GM12878 (cell line): ENCODE measurements at regions not wholly inside any gene's neighbourhood (a gene's known extent, or its start where the extent isn't known, plus 50 kb on each side); places are given as distances from the start of the nearest gene placed in this dataset.

Experiments
- ATAC-seq: fragments of 200-7000 bp; cut with Tn5 transposase; 3 replicates; pipeline ENCODE4 v1.9.1; 2020; ENCODE audit warnings: mild to moderate bottlenecking, moderate library complexity
- BruUV-seq: library from RNA; stranded (reverse); fragments of 400-500 nt; replicated peaks from 2 replicates; lab custom pipeline; 2021; lab: Mats Ljungman, UMichigan
- CTCF ChIA-PET: fragments of 300-600 bp; sonication (Branson Sonifier 250); formaldehyde crosslinking; extraction: SDS; loops from one replicate; lab custom pipeline; 2021; ENCODE audit warnings: inconsistent platforms; lab: Yijun Ruan, JAX
- POLR2A ChIA-PET: fragments of 350-600 bp; formaldehyde crosslinking; extraction: SDS; loops from one replicate; lab custom pipeline; 2021; ENCODE audit warnings: inconsistent platforms; lab: Charles Lee
- RAD21 ChIA-PET: fragments of 300-600 bp; sonication (Branson Sonifier 250); formaldehyde crosslinking; loops from one replicate; lab custom pipeline; 2023; ENCODE audit warnings: antibody characterized with exemption; ENCODE audit not compliant: unreplicated experiment; lab: Charles Lee
- SMC1A ChIA-PET: fragments of 300-600 bp; sonication (Branson Sonifier 250); formaldehyde crosslinking; loops from one replicate; lab custom pipeline; 2023; ENCODE audit not compliant: unreplicated experiment, uncharacterized antibody; lab: Charles Lee
- DNase-seq: peaks from one replicate; pipeline ENCODE4 v3.0.0-alpha.2; 2011; ENCODE audit warnings: low read depth, low spot score
- FAIRE-seq: peaks from 3 replicates; lab custom pipeline; 2011; peaks lifted over from hg19 to GRCh38; lab: Jason Lieb, UNC
- H2AFZ ChIP-seq: 2 replicates; pipeline ENCODE4 v1.6.0; 2011; ENCODE audit warnings: low read depth, low read length, control low read depth; ENCODE audit not compliant: control insufficient read depth
- H3K27ac ChIP-seq: 2 replicates; pipeline ENCODE4 v1.5.1; 2011; ENCODE audit warnings: control low read depth; ENCODE audit not compliant: control insufficient read depth, insufficient read depth
- H3K27me3 ChIP-seq, 2 experiments: replicated peaks in 1 of 2; 2 replicates each; pipeline versions ENCODE4 v1.6.0 to v1.6.1; 2011; ENCODE audit warnings: low read length in 1 of 2; ENCODE audit not compliant: control insufficient read depth in 2 of 2, insufficient read depth in 2 of 2
- H3K36me3 ChIP-seq, 2 experiments: 2 replicates each; pipeline ENCODE4 v1.5.1; 2011; ENCODE audit warnings: low read length in 1 of 2; ENCODE audit not compliant: control insufficient read depth in 2 of 2, insufficient read depth in 2 of 2
- H3K4me1 ChIP-seq: 2 replicates; pipeline ENCODE4 v1.6.1; 2011; ENCODE audit warnings: mild to moderate bottlenecking, low read length, moderate library complexity, mixed read lengths; ENCODE audit not compliant: control insufficient read depth, insufficient read depth
- H3K4me2 ChIP-seq: 2 replicates; pipeline ENCODE4 v1.6.0; 2011; ENCODE audit warnings: control low read depth; ENCODE audit not compliant: control insufficient read depth, insufficient read depth
- H3K4me3 ChIP-seq: fragments of 200-600 bp; sonication (generic); 2 replicates; pipeline ENCODE4 v1.5.1; 2016
- H3K79me2 ChIP-seq: 2 replicates; pipeline ENCODE4 v1.6.0; 2011; ENCODE audit warnings: low read length; ENCODE audit not compliant: control insufficient read depth, insufficient read depth
- H3K9ac ChIP-seq: 2 replicates; pipeline ENCODE4 v1.8.0; 2011; ENCODE audit warnings: low read length, control low read depth, mixed read lengths; ENCODE audit not compliant: control insufficient read depth, insufficient read depth
- H3K9me3 ChIP-seq: replicated peaks from 3 replicates; pipeline ENCODE4 v1.5.1; 2011; ENCODE audit warnings: mild to moderate bottlenecking, low read length; ENCODE audit not compliant: control insufficient read depth, insufficient read depth
- H4K20me1 ChIP-seq: 2 replicates; pipeline ENCODE4 v1.6.0; 2011; ENCODE audit not compliant: control insufficient read depth, insufficient read depth
- ATF2 ChIP-seq: IDR thresholded peaks from 2 replicates; pipeline ENCODE4 v1.6.1; 2012; ENCODE audit warnings: low read length, inconsistent platforms
- CBX3 ChIP-seq: fragments of 200-600 bp; sonication (generic); IDR thresholded peaks from 2 replicates; pipeline ENCODE4 v1.6.1; 2016; ENCODE audit warnings: low read depth, borderline replicate concordance
- IKZF2 ChIP-seq, 2 experiments: fragments of 450-650 bp; IDR thresholded peaks; 2 replicates each; pipeline ENCODE4 v1.6.1; 2017; ENCODE audit warnings: mild to moderate bottlenecking in 2 of 2, moderate library complexity in 2 of 2
- IRF3 ChIP-seq: fragments of 450-650 bp; IDR thresholded peaks from 2 replicates; pipeline ENCODE4 v1.6.1; 2014; ENCODE audit warnings: mild to moderate bottlenecking
- JUNB ChIP-seq: IDR thresholded peaks from 2 replicates; pipeline ENCODE4 v1.6.1; 2016; ENCODE audit warnings: antibody characterized with exemption, mild to moderate bottlenecking
- KDM1A ChIP-seq: fragments of 200-600 bp; sonication (generic); IDR thresholded peaks from 2 replicates; pipeline ENCODE4 v1.6.1; 2016; ENCODE audit warnings: borderline replicate concordance
- KLF5 ChIP-seq: fragments of 450-650 bp; IDR thresholded peaks from 2 replicates; pipeline ENCODE4 v1.6.1; 2014; ENCODE audit warnings: mild to moderate bottlenecking; ENCODE audit not compliant: partially characterized antibody
- MEF2B ChIP-seq: fragments of 450-650 bp; IDR thresholded peaks from 2 replicates; pipeline ENCODE4 v1.6.1; 2018; ENCODE audit warnings: mild to moderate bottlenecking, moderate library complexity; ENCODE audit not compliant: partially characterized antibody, poor library complexity, severe bottlenecking
- MLLT1 ChIP-seq: fragments of 450-650 bp; IDR thresholded peaks from 2 replicates; pipeline ENCODE4 v1.6.1; 2016; ENCODE audit warnings: mild to moderate bottlenecking
- MYB ChIP-seq: fragments of 150-350 bp; IDR thresholded peaks from 2 replicates; pipeline ENCODE4 v1.6.1; 2014; ENCODE audit warnings: mild to moderate bottlenecking, low read depth, low read length, borderline replicate concordance
- MYC ChIP-seq: IDR thresholded peaks from 2 replicates; pipeline ENCODE4 v1.6.1; 2011; ENCODE audit warnings: mild to moderate bottlenecking, low read length, moderate library complexity, inconsistent platforms; ENCODE audit not compliant: insufficient read depth, insufficient replicate concordance, insufficient read length, severe bottlenecking
- NRF1 ChIP-seq: conservative IDR thresholded peaks from 2 replicates; pipeline ENCODE4 v1.6.1; 2011; ENCODE audit warnings: mild to moderate bottlenecking, low read depth, low read length, improper control_type of control experiment
- RBBP5 ChIP-seq: fragments of 200-600 bp; sonication (generic); conservative IDR thresholded peaks from 2 replicates; pipeline ENCODE4 v1.6.1; 2016
- RFX5 ChIP-seq: IDR thresholded peaks from 2 replicates; pipeline ENCODE4 v1.6.1; 2011; ENCODE audit warnings: low read depth, low read length, improper control_type of control experiment
- STAT1 ChIP-seq: fragments of 450-650 bp; conservative IDR thresholded peaks from 2 replicates; pipeline ENCODE4 v1.6.1; 2014; ENCODE audit warnings: antibody characterized with exemption, mild to moderate bottlenecking
- SUPT20H ChIP-seq: IDR thresholded peaks from 2 replicates; pipeline ENCODE4 v1.6.1; 2011; ENCODE audit warnings: low read depth, mild to moderate bottlenecking, low read length, moderate library complexity, borderline replicate concordance; ENCODE audit not compliant: control insufficient read depth
- TCF7 ChIP-seq: IDR thresholded peaks from 2 replicates; pipeline ENCODE4 v1.6.1; 2014; ENCODE audit warnings: antibody characterized with exemption, borderline replicate concordance
- WRNIP1 ChIP-seq: IDR thresholded peaks from 2 replicates; pipeline ENCODE4 v1.6.1; 2011; ENCODE audit warnings: low read depth, low read length, improper control_type of control experiment, borderline replicate concordance
- ZNF384 ChIP-seq: IDR thresholded peaks from 2 replicates; pipeline ENCODE4 v1.6.1; 2012; ENCODE audit warnings: low read depth, mild to moderate bottlenecking, low read length, improper control_type of control experiment, borderline replicate concordance
- ZSCAN29 ChIP-seq: fragments of 450-650 bp; IDR thresholded peaks from 2 replicates; pipeline ENCODE4 v1.6.1; 2017; ENCODE audit warnings: mild to moderate bottlenecking, moderate library complexity
- WGBS: methylation state at CpG from one replicate; pipeline ENCODE4 v1.1.6; 2016; ENCODE audit warnings: low lambda C conversion rate; ENCODE audit not compliant: insufficient replicate concordance, insufficient coverage; ENCODE audit errors: missing lambda C conversion rate; 5-methylcytosine and 5-hydroxymethylcytosine counted together
- in situ Hi-C: fragments of 300-500 bp; cut with MboI; formaldehyde crosslinking; loops from 9 replicates; pipeline ENCODE4 v1.14.3; 2018; ENCODE audit warnings: mixed read lengths
- intact Hi-C: fragments of 100-400 bp; cut with micrococcal nuclease; formaldehyde crosslinking; loops from one replicate; pipeline ENCODE4 v1.14.2; 2022; ENCODE audit not compliant: unreplicated experiment

- in situ Hi-C loops: no loop called here
- 40% methylated on average over 27 of the region's 28 CpGs for WGBS
Measured at GRCh38 chr7:1298051-1298930, 65.6 kb downstream of the UNCX start.

More at GRCh38 chr7:1298051-1298930, 65.6 kb downstream of the UNCX start:
- FAIRE-seq: no peak
- no peaks in the 10 kb centered on the region for H3K36me3 ChIP-seq
- no peaks in the 10 kb centered on the region for H4K20me1 ChIP-seq
- RAD21 ChIA-PET: no interaction called here
- SMC1A ChIA-PET: no interaction called here
- H3K4me3 ChIP-seq: no peak overlapping the region
- H3K79me2 ChIP-seq: no peaks in the 10 kb centered on the region
- POLR2A ChIA-PET: interaction anchor here (0.6 kb wide), 1 partner anchor 83 kb away, joined by 6 read pairs; no protein-coding TSS in a partner anchor
- H3K9ac ChIP-seq: no peak overlapping the region
- H3K27ac ChIP-seq: no peak overlapping the region
- H3K9me3 ChIP-seq: no peaks in the 10 kb centered on the region
- TF ChIP-seq KLF5 (no peak), ZSCAN29 (no peak), IRF3 (no peak), STAT1 (no peak), KDM1A (no peak), RBBP5 (no peak), MEF2B (no peak), IKZF2 (IDR thresholded peaks at IDR 0.05) (no peak), MLLT1 (no peak), JUNB (no peak), ZNF384 (no peak), MYB (no peak), SUPT20H (no peak), CBX3 (no peak), RFX5 (no peak), NRF1 (no peak), WRNIP1 (no peak), TCF7 (no peak), MYC (no peak), ATF2 (no peak)
- no peak overlapping the region for H3K4me2 ChIP-seq
- no peaks in the 10 kb centered on the region for H3K4me1 ChIP-seq
- no TSS peak for BruUV-seq
- intact Hi-C loops: no loop called here
- ATAC-seq: no peak
- CTCF ChIA-PET: no interaction called here
- no peaks in the 10 kb centered on the region; a peak in 1 of 4 replicates for H3K27me3 ChIP-seq
- no peak overlapping the region for H2AFZ ChIP-seq
- DNase-seq: no peak
